ENCODE measurements at regions not wholly inside any gene's neighbourhood (a gene's known extent, or its start where the extent isn't known, plus 50 kb on each side); places are given as distances from the start of the nearest gene placed in this dataset.

- no peak overlapping the region for H3K4me3 ChIP-seq (replicated peaks in 1 of 4; ENCODE audit: control extremely low read depth in 1 of 4, insufficient read depth in 1 of 4, low read depth in 3 of 4, low read length in 4 of 4)
- TF ChIP-seq, protein P1, sequence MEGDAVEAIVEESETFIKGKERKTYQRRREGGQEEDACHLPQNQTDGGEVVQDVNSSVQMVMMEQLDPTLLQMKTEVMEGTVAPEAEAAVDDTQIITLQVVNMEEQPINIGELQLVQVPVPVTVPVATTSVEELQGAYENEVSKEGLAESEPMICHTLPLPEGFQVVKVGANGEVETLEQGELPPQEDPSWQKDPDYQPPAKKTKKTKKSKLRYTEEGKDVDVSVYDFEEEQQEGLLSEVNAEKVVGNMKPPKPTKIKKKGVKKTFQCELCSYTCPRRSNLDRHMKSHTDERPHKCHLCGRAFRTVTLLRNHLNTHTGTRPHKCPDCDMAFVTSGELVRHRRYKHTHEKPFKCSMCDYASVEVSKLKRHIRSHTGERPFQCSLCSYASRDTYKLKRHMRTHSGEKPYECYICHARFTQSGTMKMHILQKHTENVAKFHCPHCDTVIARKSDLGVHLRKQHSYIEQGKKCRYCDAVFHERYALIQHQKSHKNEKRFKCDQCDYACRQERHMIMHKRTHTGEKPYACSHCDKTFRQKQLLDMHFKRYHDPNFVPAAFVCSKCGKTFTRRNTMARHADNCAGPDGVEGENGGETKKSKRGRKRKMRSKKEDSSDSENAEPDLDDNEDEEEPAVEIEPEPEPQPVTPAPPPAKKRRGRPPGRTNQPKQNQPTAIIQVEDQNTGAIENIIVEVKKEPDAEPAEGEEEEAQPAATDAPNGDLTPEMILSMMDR (conservative IDR thresholded peaks at IDR 0.05 in 1 of 2, IDR thresholded peaks at IDR 0.05 in 1 of 2; ENCODE audit: low read depth in 1 of 2, low read length in 2 of 2), result no peak
- TF ChIP-seq EZH2 (IDR thresholded peaks at IDR 0.05; ENCODE audit: low read length, missing control alignments), result no peak
- H3K36me3 ChIP-seq (ENCODE audit: control insufficient read depth, insufficient read depth, low read length), result no peaks in the 10 kb centered on the region
- H3K27me3 ChIP-seq (ENCODE audit: control insufficient read depth, insufficient read depth, low read length), result no peaks in the 10 kb centered on the region
- no peak overlapping the region for H3K9ac ChIP-seq (ENCODE audit: insufficient read depth, low read length)
- no peaks in the 10 kb centered on the region for H3K4me1 ChIP-seq (ENCODE audit: control insufficient read depth, extremely low read depth, insufficient read depth, low read length)
- no peaks in the 10 kb centered on the region for H4K20me1 ChIP-seq (ENCODE audit: control insufficient read depth, extremely low read depth, insufficient read depth, low read length)
- no peak for DNase-seq (ENCODE audit: low read depth in 2 of 2)
- H3K79me2 ChIP-seq (ENCODE audit: control insufficient read depth, insufficient read depth, low read length), result no peaks in the 10 kb centered on the region
- H3K9me3 ChIP-seq (ENCODE audit: control insufficient read depth, insufficient read depth, low read depth, low read length), result no peaks in the 10 kb centered on the region
- H2AFZ ChIP-seq (ENCODE audit: low read length), result no peak overlapping the region
- no peak overlapping the region for H3K4me2 ChIP-seq (ENCODE audit: extremely low read depth, insufficient read depth, low read length)
- no peak overlapping the region for H3K27ac ChIP-seq (ENCODE audit: insufficient read depth, low read length)
Measured at GRCh38 chr2:129620411-129620810, 359.1 kb upstream of the RAB6C start.

- Histone ChIP-seq H2AFZ (ENCODE audit: low read length) (no peak overlapping the region), H3K4me3 (replicated peaks in 1 of 4; ENCODE audit: control extremely low read depth in 1 of 4, insufficient read depth in 1 of 4, low read depth in 3 of 4, low read length in 4 of 4) (no peak overlapping the region), H3K4me2 (ENCODE audit: extremely low read depth, insufficient read depth, low read length) (no peak overlapping the region), H4K20me1 (ENCODE audit: control insufficient read depth, extremely low read depth, insufficient read depth, low read length) (no peaks in the 10 kb centered on the region), H3K36me3 (ENCODE audit: control insufficient read depth, insufficient read depth, low read length) (no peaks in the 10 kb centered on the region), H3K27me3 (ENCODE audit: control insufficient read depth, insufficient read depth, low read length) (no peaks in the 10 kb centered on the region), H3K9me3 (ENCODE audit: control insufficient read depth, insufficient read depth, low read depth, low read length) (no peaks in the 10 kb centered on the region), H3K27ac (ENCODE audit: insufficient read depth, low read length) (no peak overlapping the region), H3K4me1 (ENCODE audit: control insufficient read depth, extremely low read depth, insufficient read depth, low read length) (no peaks in the 10 kb centered on the region), H3K79me2 (ENCODE audit: control insufficient read depth, insufficient read depth, low read length) (no peaks in the 10 kb centered on the region), H3K9ac (ENCODE audit: insufficient read depth, low read length) (no peak overlapping the region)
- DNase-seq (ENCODE audit: low read depth in 2 of 2), result no peak
- TF ChIP-seq, protein P1 (conservative IDR thresholded peaks at IDR 0.05 in 1 of 2, IDR thresholded peaks at IDR 0.05 in 1 of 2; ENCODE audit: low read depth in 1 of 2, low read length in 2 of 2), result no peak
- no peak for TF ChIP-seq EZH2 (IDR thresholded peaks at IDR 0.05; ENCODE audit: low read length, missing control alignments)
Measured at GRCh38 chr2:129623783-129624182, 355.7 kb upstream of the RAB6C start.

GRCh38 chr2:129627437-129627836 is 352.0 kb upstream of the RAB6C start:
- Histone ChIP-seq H3K27me3 (ENCODE audit: control insufficient read depth, insufficient read depth, low read length) (no peaks in the 10 kb centered on the region), H3K27ac (ENCODE audit: insufficient read depth, low read length) (no peak overlapping the region), H3K79me2 (ENCODE audit: control insufficient read depth, insufficient read depth, low read length) (no peaks in the 10 kb centered on the region), H3K9me3 (ENCODE audit: control insufficient read depth, insufficient read depth, low read depth, low read length) (no peaks in the 10 kb centered on the region), H3K36me3 (ENCODE audit: control insufficient read depth, insufficient read depth, low read length) (no peaks in the 10 kb centered on the region), H3K4me2 (ENCODE audit: extremely low read depth, insufficient read depth, low read length) (no peak overlapping the region), H4K20me1 (ENCODE audit: control insufficient read depth, extremely low read depth, insufficient read depth, low read length) (no peaks in the 10 kb centered on the region), H3K9ac (ENCODE audit: insufficient read depth, low read length) (no peak overlapping the region), H3K4me3 (replicated peaks in 1 of 4; ENCODE audit: control extremely low read depth in 1 of 4, insufficient read depth in 1 of 4, low read depth in 3 of 4, low read length in 4 of 4) (no peak overlapping the region), H2AFZ (ENCODE audit: low read length) (no peak overlapping the region), H3K4me1 (ENCODE audit: control insufficient read depth, extremely low read depth, insufficient read depth, low read length) (no peaks in the 10 kb centered on the region)
- no peak for DNase-seq (ENCODE audit: low read depth in 2 of 2)
- TF ChIP-seq, protein P1 (conservative IDR thresholded peaks at IDR 0.05 in 1 of 2, IDR thresholded peaks at IDR 0.05 in 1 of 2; ENCODE audit: low read depth in 1 of 2, low read length in 2 of 2), result no peak
- no peak for TF ChIP-seq EZH2 (IDR thresholded peaks at IDR 0.05; ENCODE audit: low read length, missing control alignments)
